Omental fat pad (tissue), 3 donors: ENCODE measurements at regions not wholly inside any gene's neighbourhood (a gene's known extent, or its start where the extent isn't known, plus 50 kb on each side); places are given as distances from the start of the nearest gene placed in this dataset.

ENCODE experiments used
- ATAC-seq: fragments of 150-250 bp; one replicate; pipeline ENCODE4 v1.9.1; 2016; ENCODE audit warnings: mild to moderate bottlenecking, moderate library complexity; ENCODE audit not compliant: low FRiP score
- DNase-seq: peaks from one replicate; pipeline ENCODE4 v3.0.0-alpha.2; 2019; ENCODE audit warnings: low spot score
- TF ChIP-seq, protein P1 (sequence below), 3 donors: fragments of 450-650 bp; IDR thresholded peaks; one replicate each; pipeline ENCODE4 v1.5.1; 2016 to 2017; ENCODE audit warnings: antibody characterized with exemption in 3 of 3, mild to moderate bottlenecking in 3 of 3, moderate library complexity in 2 of 3

DNA sequence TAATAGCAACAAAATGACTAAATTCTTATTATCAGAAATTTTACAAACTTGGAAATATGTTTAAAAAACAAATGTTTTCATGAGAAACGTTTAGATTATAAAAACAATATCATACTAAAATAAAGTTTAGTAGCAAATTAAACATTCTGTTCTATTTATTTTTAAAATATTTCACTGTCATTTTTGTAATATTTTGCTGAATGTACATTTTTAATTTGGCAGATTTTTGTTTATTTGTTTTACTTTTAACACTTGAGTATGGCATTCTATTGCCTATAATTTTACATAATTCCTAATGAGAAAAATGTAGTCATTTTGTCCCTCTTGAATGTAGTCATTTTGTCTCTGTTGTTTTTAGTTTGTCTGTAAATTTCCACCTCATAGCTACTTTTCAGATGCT is 1400.2 kb downstream of the GRIK2 start:
- TF ChIP-seq, protein P1, sequence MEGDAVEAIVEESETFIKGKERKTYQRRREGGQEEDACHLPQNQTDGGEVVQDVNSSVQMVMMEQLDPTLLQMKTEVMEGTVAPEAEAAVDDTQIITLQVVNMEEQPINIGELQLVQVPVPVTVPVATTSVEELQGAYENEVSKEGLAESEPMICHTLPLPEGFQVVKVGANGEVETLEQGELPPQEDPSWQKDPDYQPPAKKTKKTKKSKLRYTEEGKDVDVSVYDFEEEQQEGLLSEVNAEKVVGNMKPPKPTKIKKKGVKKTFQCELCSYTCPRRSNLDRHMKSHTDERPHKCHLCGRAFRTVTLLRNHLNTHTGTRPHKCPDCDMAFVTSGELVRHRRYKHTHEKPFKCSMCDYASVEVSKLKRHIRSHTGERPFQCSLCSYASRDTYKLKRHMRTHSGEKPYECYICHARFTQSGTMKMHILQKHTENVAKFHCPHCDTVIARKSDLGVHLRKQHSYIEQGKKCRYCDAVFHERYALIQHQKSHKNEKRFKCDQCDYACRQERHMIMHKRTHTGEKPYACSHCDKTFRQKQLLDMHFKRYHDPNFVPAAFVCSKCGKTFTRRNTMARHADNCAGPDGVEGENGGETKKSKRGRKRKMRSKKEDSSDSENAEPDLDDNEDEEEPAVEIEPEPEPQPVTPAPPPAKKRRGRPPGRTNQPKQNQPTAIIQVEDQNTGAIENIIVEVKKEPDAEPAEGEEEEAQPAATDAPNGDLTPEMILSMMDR (IDR thresholded peaks at IDR 0.05), result no peak
- ATAC-seq (no peak), DNase-seq (no peak)

DNA sequence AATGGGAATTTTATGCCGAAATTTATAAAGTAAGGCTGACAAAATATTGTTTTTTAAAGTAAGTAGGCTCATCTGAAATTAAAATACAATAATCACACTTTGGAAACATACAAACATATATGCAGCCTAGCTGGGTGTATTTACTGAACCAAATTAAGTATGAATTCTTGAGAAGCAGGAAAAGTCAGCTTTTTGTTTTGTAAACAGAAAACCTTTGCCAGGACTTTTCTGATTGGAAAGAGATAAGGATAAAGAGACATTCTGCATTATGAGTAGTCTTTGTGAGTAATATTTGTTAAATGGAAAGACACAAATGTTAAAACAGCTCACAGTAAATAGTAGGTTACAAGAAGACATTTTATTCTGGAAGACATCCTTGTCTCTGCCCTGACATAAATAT is 1380.8 kb downstream of the GRIK2 start:
- TF ChIP-seq, protein P1 (IDR thresholded peaks at IDR 0.05), result no peak
- ATAC-seq, result no peak

DNA sequence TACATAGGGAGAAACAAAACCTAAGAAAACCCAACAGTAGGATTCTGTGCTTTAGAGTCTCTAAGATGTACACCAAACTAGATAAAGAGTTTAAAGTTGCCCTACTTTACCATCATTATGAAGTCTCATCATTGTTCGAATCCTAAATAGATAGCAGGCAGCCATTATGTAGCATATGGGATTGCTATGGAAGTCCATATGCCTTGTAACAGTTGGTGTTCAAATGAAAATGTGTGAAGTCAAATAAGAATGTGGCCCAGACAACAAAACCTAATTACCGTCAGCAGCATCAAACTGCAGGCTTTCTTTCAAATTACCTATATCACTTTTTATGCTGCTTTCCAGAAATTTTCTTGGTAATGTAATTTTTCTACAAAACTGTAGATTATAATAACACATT is 1380.1 kb downstream of the GRIK2 start:
- no peak for DNase-seq
- TF ChIP-seq, protein P1 (IDR thresholded peaks at IDR 0.05), result no peak
- ATAC-seq, result no peak

More for the DNA sequence above, 1380.8 kb downstream of the GRIK2 start:
- no peak for DNase-seq

DNA sequence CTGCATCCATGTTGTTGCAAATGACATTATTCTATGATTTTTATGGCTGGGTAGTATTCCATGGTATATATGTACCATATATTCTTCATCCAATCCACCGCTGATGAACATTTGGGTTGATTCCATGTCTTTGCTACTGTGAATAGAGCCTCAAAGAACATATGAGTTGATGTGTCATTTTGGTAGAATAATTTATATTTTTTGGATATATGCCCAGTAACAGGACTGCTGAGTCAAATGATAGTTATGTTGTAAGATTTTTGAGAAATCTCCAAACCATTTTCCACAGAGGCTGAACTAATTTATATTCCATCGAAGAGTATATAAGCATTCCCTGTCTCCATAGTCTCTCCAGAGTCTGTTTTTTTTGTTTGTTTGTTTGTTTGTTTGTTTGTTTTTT is 1373.5 kb downstream of the GRIK2 start:
- no peak for DNase-seq
- no peak for ATAC-seq
- TF ChIP-seq, protein P1 (IDR thresholded peaks at IDR 0.05), result no peak

DNA sequence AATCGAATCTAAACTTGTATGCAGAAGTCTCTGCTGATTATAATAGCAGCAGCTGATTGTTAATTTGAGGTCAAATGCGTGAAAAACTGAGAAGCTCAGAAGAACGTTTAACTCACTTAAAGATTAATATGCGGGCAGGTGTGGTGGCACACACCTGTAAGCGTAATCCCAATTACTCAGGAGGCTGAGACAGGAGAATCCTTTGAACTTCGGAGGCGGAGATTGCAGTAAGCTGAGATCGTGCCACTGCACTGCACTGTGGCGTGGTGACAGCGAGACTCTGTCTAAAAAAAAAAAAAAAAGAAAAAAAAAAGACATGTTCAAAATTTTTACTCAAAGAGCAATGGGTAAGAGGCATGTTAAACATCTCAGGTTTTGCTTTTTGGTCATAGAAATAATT is 1370.8 kb downstream of the GRIK2 start:
- DNase-seq, result no peak
- ATAC-seq, result no peak
- TF ChIP-seq, protein P1 (IDR thresholded peaks at IDR 0.05), result no peak

DNA sequence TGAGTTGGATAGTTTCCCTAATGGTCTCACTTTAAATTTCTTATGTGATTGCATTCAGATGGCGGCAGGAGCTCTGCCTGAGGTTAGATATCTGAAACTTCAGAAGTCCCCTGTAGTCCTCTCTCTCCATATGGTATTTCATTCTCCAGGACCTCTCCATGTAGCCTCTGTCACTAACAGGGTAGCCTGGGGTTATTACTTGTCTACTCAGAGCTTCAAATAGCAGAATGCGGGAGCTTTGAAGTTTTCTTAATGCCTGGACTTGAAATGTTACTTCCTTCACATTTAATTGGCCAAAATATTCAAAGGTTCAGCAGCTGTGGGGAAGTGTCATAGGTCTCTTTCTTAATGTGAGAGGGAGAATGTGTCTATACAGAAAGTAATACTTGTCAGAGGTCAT is 1370.4 kb downstream of the GRIK2 start:
- DNase-seq, result no peak
- TF ChIP-seq, protein P1 (IDR thresholded peaks at IDR 0.05), result no peak
- no peak for ATAC-seq

DNA sequence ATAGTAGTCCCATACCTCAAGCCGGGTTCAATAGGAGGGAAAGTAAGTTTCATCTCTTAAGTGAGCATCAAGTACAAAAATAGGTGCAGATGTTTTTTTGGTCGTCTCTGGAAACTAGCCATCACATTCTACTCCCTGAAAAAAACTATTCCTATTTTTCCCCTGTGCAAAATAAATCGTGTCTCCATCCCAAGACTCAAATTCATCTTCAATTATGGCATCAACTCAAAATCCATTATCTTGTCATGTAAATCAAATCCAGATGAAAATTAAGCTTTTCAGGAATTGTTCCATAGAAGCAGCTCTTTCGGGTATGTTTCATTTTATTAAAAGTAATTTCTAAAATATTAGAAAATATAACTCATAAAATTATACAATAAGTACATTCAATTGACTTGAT is 1368.4 kb downstream of the GRIK2 start:
- DNase-seq (no peak), ATAC-seq (no peak)
- TF ChIP-seq, protein P1 (IDR thresholded peaks at IDR 0.05), result no peak
